8988T (cell line): ENCODE measurements at regions not wholly inside any gene's neighbourhood (a gene's known extent, or its start where the extent isn't known, plus 50 kb on each side); places are given as distances from the start of the nearest gene placed in this dataset.

ENCODE experiments used
- DNase-seq: peaks from one replicate; pipeline ENCODE4 v3.0.0; 2011

- no peak for DNase-seq
Measured at GRCh38 chr5:175098301-175098700, 345.7 kb downstream of the DRD1 start.

GRCh38 chr5:175096469-175097165, 347.4 kb downstream of the DRD1 start:
- no peak for DNase-seq

DNA sequence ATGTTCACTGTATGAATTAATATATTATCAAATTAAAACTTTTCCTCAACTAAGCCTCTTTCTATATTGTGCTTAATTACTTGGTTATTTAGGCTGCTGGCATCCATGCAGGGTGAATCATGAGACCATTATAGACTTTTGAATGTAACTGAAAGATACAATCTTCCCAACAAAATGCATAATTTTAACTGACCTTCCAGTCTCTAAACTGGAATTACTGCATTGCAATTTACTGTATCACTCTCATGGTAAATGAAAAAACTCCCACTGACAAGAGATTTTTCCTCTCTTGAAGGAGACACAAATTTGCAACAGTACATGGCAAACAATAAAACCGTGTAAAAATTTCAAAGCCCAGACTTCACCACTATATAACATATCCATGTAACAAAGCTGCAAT, 349.5 kb downstream of the DRD1 start:
- DNase-seq = no peak

- DNase-seq = no peak
Measured at GRCh38 chr5:175092691-175093090, 351.3 kb downstream of the DRD1 start.

- DNase-seq = no peak
Measured at GRCh38 chr5:175088963-175089362, 355.0 kb downstream of the DRD1 start.

DNA sequence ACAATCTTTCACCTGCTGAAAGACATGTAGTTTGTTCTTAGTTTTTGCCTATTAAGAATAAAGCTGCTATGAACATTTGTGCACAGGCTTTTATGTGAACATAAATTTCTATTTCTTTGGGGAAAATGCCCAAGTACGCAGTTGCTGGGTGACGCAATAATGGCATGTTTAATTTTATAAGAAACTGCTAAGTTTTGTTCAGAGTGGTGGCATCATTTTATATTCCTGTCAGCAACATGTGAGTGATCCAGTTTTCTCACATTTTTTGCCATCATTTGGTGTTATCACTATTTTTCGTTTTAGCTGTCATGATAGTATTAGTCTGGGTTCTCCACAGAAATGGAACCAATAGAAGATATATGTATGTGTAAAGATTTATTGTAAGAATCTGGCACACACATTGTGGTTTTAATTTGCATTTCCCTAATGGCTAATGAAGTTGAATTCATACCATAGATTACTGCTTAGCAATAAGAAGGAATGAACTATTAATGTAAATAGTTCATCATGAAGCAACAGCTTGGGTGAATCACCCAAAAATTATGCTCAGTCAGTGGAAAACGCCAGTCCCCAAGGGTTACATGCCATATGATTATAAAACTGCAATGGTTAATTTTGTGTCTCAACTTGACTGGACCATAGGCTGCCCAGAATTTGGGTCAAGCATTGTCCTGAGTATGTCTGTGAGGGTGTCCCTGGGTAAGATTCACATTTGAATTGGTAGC, 358.6 kb downstream of the MSX2 start:
- no peak for DNase-seq

DNA sequence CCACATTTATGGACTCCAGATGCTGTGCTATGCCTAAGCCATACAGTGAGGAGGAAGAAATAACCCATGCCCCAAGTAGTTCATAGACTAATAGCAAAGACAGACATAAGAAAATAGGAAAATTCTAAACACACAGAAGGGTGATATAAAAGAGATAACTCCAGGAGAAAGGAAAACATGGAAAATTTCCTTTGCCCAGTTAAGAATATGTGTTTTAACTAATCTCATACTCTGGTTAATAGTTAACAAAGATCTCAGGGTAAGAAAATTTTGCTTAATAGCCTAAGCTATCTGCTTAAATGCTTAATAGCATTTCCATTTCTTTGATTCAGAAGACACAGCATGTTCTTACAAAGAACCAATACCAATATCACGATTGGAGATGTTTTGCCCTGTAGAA, 358.0 kb downstream of the MSX2 start:
- no peak for DNase-seq

GRCh38 chr5:175079707-175080106, 355.3 kb downstream of the MSX2 start:
- no peak for DNase-seq

DNA sequence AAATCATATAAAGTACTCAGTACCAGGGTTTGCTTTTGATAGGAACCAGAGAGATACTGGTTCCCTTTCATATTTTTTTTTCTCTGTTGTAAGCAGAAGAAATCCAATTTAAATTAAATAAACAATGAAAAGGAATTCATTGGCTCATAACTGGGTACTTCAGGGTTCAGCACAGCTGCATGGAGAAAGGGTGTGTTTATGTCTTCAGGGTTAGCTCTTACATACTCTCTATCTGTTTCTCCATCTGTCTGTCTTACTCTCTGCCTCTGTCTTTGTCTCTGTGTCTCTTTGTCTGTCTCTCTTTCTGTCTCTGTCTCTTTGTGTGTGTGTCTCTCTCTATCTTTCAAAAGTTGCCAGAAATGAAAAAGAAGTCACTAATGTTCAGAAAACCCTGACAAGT, 345.9 kb downstream of the MSX2 start:
- DNase-seq = no peak

DNA sequence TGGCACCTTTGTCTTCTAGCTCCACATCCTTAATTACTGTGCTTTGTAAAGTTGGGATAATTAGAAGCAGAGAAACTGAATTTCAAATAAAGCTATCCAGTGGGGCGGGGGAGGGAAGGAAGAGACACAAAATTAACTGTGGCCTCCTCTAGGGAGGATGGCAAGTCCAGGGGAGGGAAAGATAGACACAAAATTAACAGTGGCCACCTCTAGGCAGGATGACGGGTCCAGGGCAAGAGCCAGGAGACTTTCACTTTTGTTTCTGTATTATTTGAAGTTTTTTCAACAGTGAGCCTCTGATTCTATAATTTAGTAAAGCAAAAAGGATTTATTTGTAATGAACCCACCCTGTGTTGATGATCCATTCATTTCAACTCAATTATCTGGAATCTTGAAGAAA, 335.9 kb downstream of the MSX2 start:
- DNase-seq = no peak

DNA sequence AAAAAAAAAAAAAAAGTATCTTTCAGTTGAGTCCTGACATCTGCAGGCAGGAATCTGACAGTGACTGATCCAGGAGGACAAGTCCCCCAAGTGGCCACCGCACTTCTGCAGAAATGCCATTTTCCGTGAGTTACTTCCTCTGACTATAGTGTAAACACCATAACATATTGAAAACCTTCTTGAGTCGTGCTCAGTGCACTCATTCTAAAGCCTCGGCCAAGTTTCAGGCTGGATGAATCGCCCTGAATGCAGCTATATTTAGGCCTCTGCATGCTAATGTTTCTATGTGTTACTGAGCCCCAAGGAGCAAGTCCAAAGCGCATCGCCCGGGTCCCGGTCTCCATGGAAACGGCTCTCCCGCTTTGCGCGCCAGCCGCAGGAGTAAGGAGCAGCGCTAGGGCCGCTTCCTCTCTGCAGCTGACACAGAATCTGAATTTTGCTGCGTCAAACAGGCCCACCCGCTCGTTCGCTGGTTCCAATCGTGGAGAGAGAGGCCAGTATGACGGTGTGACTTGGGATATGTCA, 335.4 kb downstream of the MSX2 start:
- no peak for DNase-seq

- no peak for DNase-seq
Measured at GRCh38 chr5:175056831-175057230, 332.4 kb downstream of the MSX2 start.

GRCh38 chr5:175054243-175054642, 329.9 kb downstream of the MSX2 start:
- DNase-seq = no peak

DNA sequence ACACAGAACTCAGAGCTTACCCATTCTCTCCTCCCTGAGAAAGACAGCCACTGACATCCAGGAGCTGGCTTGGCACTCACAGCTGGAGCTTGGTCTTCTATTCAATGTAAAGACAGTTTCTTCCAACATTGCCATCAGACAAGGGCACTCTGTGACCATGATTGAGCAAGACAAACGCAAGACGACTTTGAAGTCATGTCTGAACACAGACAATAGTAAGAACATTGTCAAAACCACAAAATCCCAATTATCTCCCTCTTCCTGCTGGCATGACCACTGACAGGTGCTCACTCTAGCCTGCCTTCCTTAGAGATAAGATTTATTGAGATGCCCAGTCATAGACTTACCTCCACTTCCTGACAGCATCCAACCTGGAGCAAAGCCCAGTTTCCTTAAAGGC, 328.0 kb downstream of the MSX2 start:
- no peak for DNase-seq

DNA sequence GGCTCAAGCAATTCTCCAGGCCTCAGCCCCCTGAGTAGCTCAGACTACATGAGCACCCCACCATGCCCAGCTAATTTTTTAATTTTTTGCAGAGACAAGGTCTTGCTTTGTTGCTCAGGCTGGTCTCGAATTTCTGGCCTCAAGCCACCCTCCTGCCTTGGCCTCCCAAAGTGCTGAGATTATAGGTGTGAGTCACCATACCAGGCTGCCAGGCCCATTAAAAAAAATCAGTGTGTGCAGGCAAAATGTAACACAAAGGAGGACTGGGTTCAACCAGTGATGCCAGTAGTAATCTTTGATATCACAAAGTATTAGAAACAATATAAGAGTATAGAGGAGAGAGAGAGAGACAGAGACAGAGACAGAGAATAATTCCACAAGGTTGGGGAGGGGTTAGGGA, 322.7 kb downstream of the MSX2 start:
- no peak for DNase-seq

GRCh38 chr5:175045820-175046219, 321.4 kb downstream of the MSX2 start:
- no peak for DNase-seq

GRCh38 chr5:175037820-175038219, 313.4 kb downstream of the MSX2 start:
- DNase-seq = no peak

DNA sequence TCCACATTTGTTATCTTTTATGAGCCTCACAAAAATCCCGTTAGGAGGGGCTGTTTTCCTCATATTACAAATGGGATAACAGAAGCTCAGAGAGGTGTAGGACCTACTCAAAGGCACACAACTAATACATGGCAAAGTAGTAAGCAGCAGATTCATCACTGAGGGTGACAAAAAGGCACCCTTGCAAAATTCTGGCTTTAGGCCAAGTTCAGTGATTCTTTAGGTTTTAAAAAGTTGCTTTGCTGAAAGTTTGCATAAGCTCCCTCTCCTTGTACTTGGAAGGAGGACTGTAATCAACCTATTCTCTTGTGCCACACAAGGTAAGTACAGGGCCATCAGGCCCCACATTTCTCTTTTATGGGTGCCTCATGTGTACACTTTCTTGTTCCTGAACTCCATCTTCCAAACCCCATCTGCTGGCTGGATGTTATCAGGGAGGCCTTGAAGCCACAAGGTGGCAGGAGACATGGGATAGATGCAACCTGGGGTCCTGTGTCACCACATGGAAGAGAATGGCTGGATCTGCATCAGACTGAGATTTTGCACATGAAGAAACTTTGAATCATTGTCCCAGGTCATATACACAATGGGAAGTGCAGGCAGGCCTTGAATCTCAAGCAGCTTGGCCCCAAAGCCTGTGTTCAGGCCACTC, 311.6 kb downstream of the MSX2 start:
- DNase-seq = no peak

GRCh38 chr5:175034924-175035323, 310.5 kb downstream of the MSX2 start:
- no peak for DNase-seq

GRCh38 chr5:175032741-175033151, 308.4 kb downstream of the MSX2 start:
- DNase-seq = no peak

GRCh38 chr5:175032013-175032412, 307.6 kb downstream of the MSX2 start:
- DNase-seq = no peak

DNA sequence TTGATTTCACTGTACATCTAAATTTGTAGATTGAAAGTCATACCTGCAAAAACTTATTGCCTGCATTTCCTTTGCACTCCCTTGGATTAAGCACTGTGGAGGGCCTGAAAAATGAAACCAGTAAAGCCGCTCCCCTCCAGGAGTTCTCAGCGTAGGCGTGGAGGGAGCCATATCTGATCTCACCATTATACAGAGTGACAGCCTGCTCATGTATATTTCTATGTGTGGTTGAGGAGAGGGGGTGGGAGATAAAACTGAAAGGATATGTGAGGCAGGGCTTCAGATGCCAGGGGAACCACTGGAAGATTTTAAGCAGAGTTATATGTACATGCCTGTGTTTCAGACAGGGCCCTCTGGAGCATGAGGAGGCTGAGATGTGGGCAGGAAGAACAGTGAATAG, 303.0 kb downstream of the MSX2 start:
- no peak for DNase-seq

DNA sequence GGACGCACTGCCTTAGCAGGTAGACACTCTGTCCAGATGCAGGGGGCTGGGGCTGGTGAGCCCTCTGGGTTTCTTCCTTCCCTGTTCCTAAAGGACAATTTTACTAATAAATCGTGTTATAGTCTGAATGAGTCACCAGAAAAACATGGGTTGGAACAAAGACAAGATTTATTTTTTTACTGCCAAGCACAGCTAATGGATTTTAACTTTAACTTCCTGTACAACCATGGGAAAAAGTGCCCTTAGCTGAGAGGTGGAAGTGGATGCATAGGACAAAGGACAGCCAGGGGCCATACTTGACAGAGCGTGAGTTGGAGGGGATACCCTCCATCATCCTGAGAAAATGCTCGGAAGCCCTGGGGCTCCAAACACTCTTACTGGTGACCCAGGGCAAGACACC, 300.7 kb downstream of the MSX2 start:
- DNase-seq = no peak
